IMR-90 (cell line): ENCODE measurements at regions not wholly inside any gene's neighbourhood (a gene's known extent, or its start where the extent isn't known, plus 50 kb on each side); places are given as distances from the start of the nearest gene placed in this dataset.

Source experiments
- ATAC-seq: fragments of 200-7000 bp; cut with Tn5 transposase; 2 replicates; pipeline ENCODE4 v1.9.1; 2020; ENCODE audit warnings: low read depth, mild to moderate bottlenecking, moderate library complexity
- BruUV-seq: library from RNA; stranded (reverse); fragments of 400-500 nt; replicated peaks from 2 replicates; lab custom pipeline; 2021; lab: Mats Ljungman, UMichigan
- CTCF ChIA-PET: fragments of 300-600 bp; formaldehyde crosslinking; extraction: SDS; loops from one replicate; lab custom pipeline; 2021; ENCODE audit warnings: antibody characterized with exemption; lab: Yijun Ruan, JAX
- POLR2A ChIA-PET: fragments of 300-600 bp; sonication (Branson Sonifier 250); formaldehyde crosslinking; loops from one replicate; lab custom pipeline; 2022; ENCODE audit warnings: antibody characterized with exemption; ENCODE audit not compliant: unreplicated experiment; lab: Charles Lee
- DNase-seq: peaks from one replicate; pipeline ENCODE4 v3.0.0; 2013
- H2AFZ ChIP-seq: replicated peaks from 2 replicates; pipeline ENCODE3; 2013; ENCODE audit warnings: low read length, mild to moderate bottlenecking; ENCODE audit not compliant: poor library complexity
- H2AK5ac ChIP-seq: 2 replicates; pipeline ENCODE4 v1.6.1; 2013; ENCODE audit warnings: low read depth, low read length, inconsistent platforms
- H2AK9ac ChIP-seq: replicated peaks from 2 replicates; pipeline ENCODE3; 2013; ENCODE audit warnings: mild to moderate bottlenecking, low read depth, low read length, moderate library complexity; ENCODE audit not compliant: poor library complexity
- H2BK120ac ChIP-seq: 2 replicates; pipeline ENCODE4 v1.6.1; 2013; ENCODE audit warnings: low read depth, low read length, inconsistent platforms
- H2BK15ac ChIP-seq: 3 replicates; pipeline ENCODE4 v1.6.1; 2013; ENCODE audit warnings: low read depth, low read length, inconsistent platforms
- H2BK20ac ChIP-seq: 2 replicates; pipeline ENCODE4 v1.6.1; 2013; ENCODE audit warnings: low read depth, mild to moderate bottlenecking, inconsistent platforms, low read length, moderate library complexity
- H2BK5ac ChIP-seq: 2 replicates; pipeline ENCODE4 v1.6.1; 2013; ENCODE audit warnings: mild to moderate bottlenecking, low read depth, low read length, inconsistent platforms; ENCODE audit not compliant: poor library complexity, severe bottlenecking
- H3K14ac ChIP-seq: replicated peaks from 2 replicates; pipeline ENCODE4 v1.6.1; 2013; ENCODE audit warnings: low read depth, low read length, inconsistent platforms
- H3K18ac ChIP-seq: 2 replicates; pipeline ENCODE4 v1.6.1; 2013; ENCODE audit warnings: low read depth, low read length, control low read depth
- H3K23ac ChIP-seq: 2 replicates; pipeline ENCODE4 v1.6.1; 2013; ENCODE audit warnings: low read depth, low read length, inconsistent platforms
- H3K27ac ChIP-seq: 2 replicates; pipeline ENCODE4 v1.5.1; 2013; ENCODE audit warnings: mild to moderate bottlenecking, control low read depth, low read length; ENCODE audit not compliant: insufficient read depth
- H3K27me3 ChIP-seq: 2 replicates; pipeline ENCODE4 v1.6.1; 2013; ENCODE audit warnings: low read length; ENCODE audit not compliant: control insufficient read depth, insufficient read depth
- H3K36me3 ChIP-seq: 2 replicates; pipeline ENCODE4 v1.6.1; 2013; ENCODE audit warnings: low read length, mixed read lengths; ENCODE audit not compliant: control insufficient read depth, insufficient read depth
- H3K4ac ChIP-seq: 2 replicates; pipeline ENCODE4 v1.6.1; 2013; ENCODE audit warnings: low read depth, low read length, inconsistent platforms
- H3K4me1 ChIP-seq: 2 replicates; pipeline ENCODE4 v1.6.1; 2013; ENCODE audit warnings: low read length, mixed read lengths; ENCODE audit not compliant: control insufficient read depth, insufficient read depth
- H3K4me2 ChIP-seq: 2 replicates; pipeline ENCODE4 v1.6.1; 2013; ENCODE audit warnings: low read depth, mild to moderate bottlenecking, control low read depth, low read length, moderate library complexity
- H3K4me3 ChIP-seq: 2 replicates; pipeline ENCODE4 v1.5.1; 2013; ENCODE audit warnings: low read depth, mild to moderate bottlenecking, control low read depth, low read length, moderate library complexity; ENCODE audit not compliant: insufficient read depth
- H3K56ac ChIP-seq: 2 replicates; pipeline ENCODE4 v1.6.1; 2013; ENCODE audit warnings: low read length, inconsistent platforms; ENCODE audit not compliant: insufficient read depth; ENCODE audit errors: extremely low read depth
- H3K79me1 ChIP-seq, 2 experiments: 2 replicates each; pipeline ENCODE4 v1.6.1; 2013; ENCODE audit warnings: low read length in 2 of 2, inconsistent platforms in 1 of 2, low read depth in 1 of 2
- H3K9ac ChIP-seq: 2 replicates; pipeline ENCODE4 v1.6.1; 2013; ENCODE audit warnings: low read depth, low read length, control low read depth
- H3K9me1 ChIP-seq: 2 replicates; pipeline ENCODE4 v1.6.1; 2013; ENCODE audit warnings: low read length, inconsistent platforms; ENCODE audit not compliant: insufficient read depth
- H3K9me3 ChIP-seq: 2 replicates; pipeline ENCODE4 v1.6.1; 2013; ENCODE audit warnings: low read length; ENCODE audit not compliant: control insufficient read depth, insufficient read depth
- H4K20me1 ChIP-seq: 2 replicates; pipeline ENCODE4 v1.6.1; 2013; ENCODE audit warnings: low read length, inconsistent platforms; ENCODE audit not compliant: insufficient read depth
- H4K5ac ChIP-seq: 2 replicates; pipeline ENCODE4 v1.6.1; 2013; ENCODE audit warnings: mild to moderate bottlenecking, low read depth, low read length, control low read depth
- H4K8ac ChIP-seq, 2 experiments: 2 replicates each; pipeline ENCODE4 v1.6.1; 2013; ENCODE audit warnings: low read depth in 2 of 2, low read length in 2 of 2, control low read depth in 1 of 2, inconsistent platforms in 1 of 2
- H4K91ac ChIP-seq: 2 replicates; pipeline ENCODE4 v1.6.1; 2013; ENCODE audit warnings: low read depth, low read length, inconsistent platforms; ENCODE audit not compliant: insufficient read depth
- BHLHE40 ChIP-seq: fragments of 150-350 bp; IDR thresholded peaks from 2 replicates; pipeline ENCODE4 v1.6.1; 2016; ENCODE audit warnings: mild to moderate bottlenecking, low read depth, low read length
- CEBPB ChIP-seq: IDR thresholded peaks from 2 replicates; pipeline ENCODE4 v1.6.1; 2012; ENCODE audit warnings: low read depth, low read length, improper control_type of control experiment
- ELK1 ChIP-seq: fragments of 150-350 bp; IDR thresholded peaks from 2 replicates; pipeline ENCODE4 v1.6.1; 2016; ENCODE audit warnings: low read depth, mild to moderate bottlenecking, low read length, moderate library complexity, borderline replicate concordance
- FOS ChIP-seq: fragments of 150-350 bp; IDR thresholded peaks from 2 replicates; pipeline ENCODE4 v1.6.1; 2016; ENCODE audit warnings: low read depth, low read length
- NFE2L2 ChIP-seq: fragments of 150-350 bp; IDR thresholded peaks from 2 replicates; pipeline ENCODE4 v1.6.1; 2016; ENCODE audit warnings: low read depth, mild to moderate bottlenecking, low read length
- POLR2A ChIP-seq: IDR thresholded peaks from 2 replicates; pipeline ENCODE4 v1.6.1; 2012; ENCODE audit warnings: mild to moderate bottlenecking, low read depth, low read length
- WGBS, 2 experiments: methylation state at CpG; one replicate each; pipeline versions ENCODE4 v1.1.5 to v1.1.7; 2013; ENCODE audit warnings: missing lambda C conversion rate in 2 of 2; ENCODE audit not compliant: insufficient read length in 1 of 2; ENCODE audit errors: extremely low coverage in 2 of 2; 5-methylcytosine and 5-hydroxymethylcytosine counted together
- dilution Hi-C: fragments of 300-500 bp; cut with HindIII; formaldehyde crosslinking; loops from one replicate; pipeline ENCODE4 v1.14.3; 2018; ENCODE audit warnings: low sequenced_read_pairs; ENCODE audit not compliant: unreplicated experiment
- in situ Hi-C: fragments of 300-500 bp; cut with MboI; formaldehyde crosslinking; loops from 3 replicates; pipeline ENCODE4 v1.14.3; 2019; ENCODE audit warnings: low sequenced_read_pairs, inconsistent platforms, mixed read lengths
- intact Hi-C: fragments of 100-400 bp; cut with micrococcal nuclease; formaldehyde crosslinking; loops from 2 replicates; pipeline ENCODE4 v1.10.0; 2022

- dilution Hi-C loops: no loop called here
- Histone ChIP-seq H2AK9ac (no peak overlapping the region), H2BK120ac (no peak overlapping the region), H3K27me3 (peaks cover 3% of the 10 kb centered on the region), H2AK5ac (no peak overlapping the region), H3K56ac (no peak overlapping the region), H2BK5ac (no peak overlapping the region), H3K14ac (no peak overlapping the region), H3K4me2 (no peak overlapping the region), H4K8ac (no peak overlapping the region), H4K91ac (no peak overlapping the region), H3K79me1 (no peaks in the 10 kb centered on the region), H4K5ac (no peak overlapping the region), H3K23ac (no peak overlapping the region), H3K9ac (no peak overlapping the region), H2AFZ (no peak overlapping the region), H3K27ac (no peak overlapping the region), H3K4ac (no peak overlapping the region), H2BK20ac (no peak overlapping the region), H4K20me1 (no peaks in the 10 kb centered on the region), H3K18ac (no peak overlapping the region), H3K4me1 (no peaks in the 10 kb centered on the region), H3K9me3 (no peaks in the 10 kb centered on the region), H3K36me3 (no peaks in the 10 kb centered on the region), H2BK15ac (no peak overlapping the region), H3K4me3 (no peak overlapping the region), H3K9me1 (no peaks in the 10 kb centered on the region)
- intact Hi-C loops: no loop called here
- CTCF ChIA-PET: no interaction called here
- no peak for TF ChIP-seq NFE2L2
- no peak for TF ChIP-seq POLR2A
- TF ChIP-seq ELK1: no peak
- TF ChIP-seq BHLHE40: no peak
- TF ChIP-seq CEBPB: no peak
- TF ChIP-seq FOS: no peak
- BruUV-seq: no TSS peak
- ATAC-seq (no peak), DNase-seq (no peak)
- POLR2A ChIA-PET: no interaction called here
- in situ Hi-C loops: no loop called here
- 46% methylated on average over 5 of the region's 14 CpGs; no CpG with 5 or more reads in 1 of the 2 experiments for WGBS, 2 experiments
Measured at GRCh38 chr6:137357263-137357947, 136.8 kb downstream of the OLIG3 start.
